Calu3 (cell line): ENCODE measurements at regions not wholly inside any gene's neighbourhood (a gene's known extent, or its start where the extent isn't known, plus 50 kb on each side); places are given as distances from the start of the nearest gene placed in this dataset.

Source experiments
- BruUV-seq: library from RNA; stranded (reverse); fragments of 400-500 nt; replicated peaks from 2 replicates; lab custom pipeline; 2021; lab: Mats Ljungman, UMichigan
- CTCF ChIA-PET: fragments of 300-600 bp; sonication (Branson Sonifier 250); formaldehyde crosslinking; loops from one replicate; lab custom pipeline; 2022; ENCODE audit warnings: antibody characterized with exemption; lab: Charles Lee
- DNase-seq: peaks from one replicate; pipeline ENCODE4 v3.0.0; 2022
- H3K27ac Mint-ChIP-seq: one replicate; pipeline ENCODE4 v1.8.0; 2022; ENCODE audit warnings: mixed read lengths; ENCODE audit not compliant: unreplicated experiment
- H3K27me3 Mint-ChIP-seq: one replicate; pipeline ENCODE4 v1.8.0; 2022; ENCODE audit warnings: mixed read lengths; ENCODE audit not compliant: unreplicated experiment
- H3K36me3 Mint-ChIP-seq: one replicate; pipeline ENCODE4 v1.8.0; 2022; ENCODE audit warnings: mild to moderate bottlenecking, moderate library complexity, mixed read lengths; ENCODE audit not compliant: insufficient read depth, unreplicated experiment
- H3K4me1 Mint-ChIP-seq: one replicate; pipeline ENCODE4 v1.8.0; 2022; ENCODE audit warnings: mild to moderate bottlenecking, low read depth, mixed read lengths; ENCODE audit not compliant: unreplicated experiment
- H3K4me3 Mint-ChIP-seq: one replicate; pipeline ENCODE4 v1.8.0; 2022; ENCODE audit warnings: mild to moderate bottlenecking, low read depth, moderate library complexity, mixed read lengths; ENCODE audit not compliant: unreplicated experiment
- H3K9me3 Mint-ChIP-seq: one replicate; pipeline ENCODE4 v1.8.0; 2022; ENCODE audit warnings: low read depth, mixed read lengths; ENCODE audit not compliant: unreplicated experiment
- intact Hi-C: fragments of 100-400 bp; cut with micrococcal nuclease; formaldehyde crosslinking; loops from one replicate; pipeline ENCODE4 v1.10.0; 2022; ENCODE audit not compliant: unreplicated experiment
- TF ChIP-seq, protein P1 (sequence below): fragments of 200-600 bp; IDR thresholded peaks from one replicate; pipeline ENCODE4 v1.8.0; 2022; ENCODE audit warnings: antibody characterized with exemption; ENCODE audit not compliant: unreplicated experiment

GRCh38 chr4:85318415-85318814 is 156.5 kb upstream of the ARHGAP24 start:
- no peaks in the 10 kb centered on the region for H3K36me3 Mint-ChIP-seq

DNA sequence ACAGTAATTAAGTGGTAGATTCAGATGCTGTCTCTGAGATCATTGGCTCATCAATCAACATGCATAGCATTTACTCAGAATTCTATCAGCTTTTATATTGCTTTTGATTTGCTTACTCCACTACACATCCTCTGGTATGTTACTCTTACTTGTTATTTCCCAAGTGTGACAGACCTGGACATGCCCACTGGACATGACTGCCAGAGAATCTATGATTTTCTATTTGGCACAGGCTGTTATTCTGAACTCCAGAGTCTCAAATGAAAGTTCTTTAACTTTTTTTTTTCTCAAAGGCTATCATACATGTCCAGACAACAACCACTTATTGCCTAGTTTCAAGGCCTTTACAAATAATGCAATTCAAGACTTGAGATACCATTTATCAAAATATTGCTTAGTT is 116.1 kb upstream of the ARHGAP24 start:
- H3K36me3 Mint-ChIP-seq = no peaks in the 10 kb centered on the region
- no peak overlapping the region for H3K4me3 Mint-ChIP-seq
- no peak overlapping the region for H3K27ac Mint-ChIP-seq
- no TSS peak for BruUV-seq
- no peak for DNase-seq
- no peaks in the 10 kb centered on the region for H3K4me1 Mint-ChIP-seq
- H3K27me3 Mint-ChIP-seq = no peaks in the 10 kb centered on the region
- CTCF ChIA-PET = no interaction called here
- intact Hi-C loops = no loop called here
- no peaks in the 10 kb centered on the region for H3K9me3 Mint-ChIP-seq
- TF ChIP-seq, protein P1, sequence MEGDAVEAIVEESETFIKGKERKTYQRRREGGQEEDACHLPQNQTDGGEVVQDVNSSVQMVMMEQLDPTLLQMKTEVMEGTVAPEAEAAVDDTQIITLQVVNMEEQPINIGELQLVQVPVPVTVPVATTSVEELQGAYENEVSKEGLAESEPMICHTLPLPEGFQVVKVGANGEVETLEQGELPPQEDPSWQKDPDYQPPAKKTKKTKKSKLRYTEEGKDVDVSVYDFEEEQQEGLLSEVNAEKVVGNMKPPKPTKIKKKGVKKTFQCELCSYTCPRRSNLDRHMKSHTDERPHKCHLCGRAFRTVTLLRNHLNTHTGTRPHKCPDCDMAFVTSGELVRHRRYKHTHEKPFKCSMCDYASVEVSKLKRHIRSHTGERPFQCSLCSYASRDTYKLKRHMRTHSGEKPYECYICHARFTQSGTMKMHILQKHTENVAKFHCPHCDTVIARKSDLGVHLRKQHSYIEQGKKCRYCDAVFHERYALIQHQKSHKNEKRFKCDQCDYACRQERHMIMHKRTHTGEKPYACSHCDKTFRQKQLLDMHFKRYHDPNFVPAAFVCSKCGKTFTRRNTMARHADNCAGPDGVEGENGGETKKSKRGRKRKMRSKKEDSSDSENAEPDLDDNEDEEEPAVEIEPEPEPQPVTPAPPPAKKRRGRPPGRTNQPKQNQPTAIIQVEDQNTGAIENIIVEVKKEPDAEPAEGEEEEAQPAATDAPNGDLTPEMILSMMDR = no peak

More at GRCh38 chr4:85318415-85318814, 156.5 kb upstream of the ARHGAP24 start:
- no peak for DNase-seq
- no peak overlapping the region for H3K27ac Mint-ChIP-seq
- no TSS peak for BruUV-seq
- H3K4me3 Mint-ChIP-seq = no peak overlapping the region
- TF ChIP-seq, protein P1 = no peak
- intact Hi-C loops = loop anchor here (5.0 kb wide), 1 partner anchor 171 kb away; no protein-coding TSS in a partner anchor
- H3K4me1 Mint-ChIP-seq = no peaks in the 10 kb centered on the region
- peaks cover 2% of the 10 kb centered on the region for H3K9me3 Mint-ChIP-seq
- CTCF ChIA-PET = no interaction called here
- H3K27me3 Mint-ChIP-seq = no peaks in the 10 kb centered on the region

- no peak for DNase-seq
- no TSS peak for BruUV-seq
- TF ChIP-seq, protein P1 = no peak
Measured at GRCh38 chr4:85362550-85362949, 112.4 kb upstream of the ARHGAP24 start.

GRCh38 chr4:85367815-85368214 is 107.1 kb upstream of the ARHGAP24 start:
- intact Hi-C loops = no loop called here

More at GRCh38 chr4:85362550-85362949, 112.4 kb upstream of the ARHGAP24 start:
- Mint-ChIP-seq H3K27me3 (peaks cover 12% of the 10 kb centered on the region), H3K9me3 (no peaks in the 10 kb centered on the region), H3K4me1 (no peaks in the 10 kb centered on the region), H3K36me3 (no peaks in the 10 kb centered on the region), H3K4me3 (no peak overlapping the region), H3K27ac (no peak overlapping the region)
- CTCF ChIA-PET = no interaction called here
- intact Hi-C loops = no loop called here

More at GRCh38 chr4:85367815-85368214, 107.1 kb upstream of the ARHGAP24 start:
- no peak overlapping the region for H3K4me3 Mint-ChIP-seq
- no peak overlapping the region for H3K27ac Mint-ChIP-seq
- BruUV-seq = no TSS peak
- CTCF ChIA-PET = interaction anchor here (1.3 kb wide), 1 partner anchor 223 kb away, joined by 5 read pairs; no protein-coding TSS in a partner anchor
- TF ChIP-seq, protein P1 = no peak
- H3K9me3 Mint-ChIP-seq = no peaks in the 10 kb centered on the region
- no peaks in the 10 kb centered on the region for H3K36me3 Mint-ChIP-seq
- H3K27me3 Mint-ChIP-seq = peaks cover 12% of the 10 kb centered on the region
- DNase-seq = no peak
- H3K4me1 Mint-ChIP-seq = no peaks in the 10 kb centered on the region
